Fibroblast of the aortic adventitia (primary cell): ENCODE measurements at regions not wholly inside any gene's neighbourhood (a gene's known extent, or its start where the extent isn't known, plus 50 kb on each side); places are given as distances from the start of the nearest gene placed in this dataset.

Experiments used
- DNase-seq: peaks from one replicate; pipeline ENCODE4 v3.0.0-alpha.2; 2010; ENCODE audit warnings: low read depth
- H3K4me3 ChIP-seq: 2 replicates; pipeline ENCODE4 v1.5.1; 2011; ENCODE audit warnings: low read depth, mild to moderate bottlenecking, control low read depth, low read length, moderate library complexity
- CTCF ChIP-seq: IDR thresholded peaks from 2 replicates; pipeline ENCODE4 v1.5.1; 2011; ENCODE audit warnings: mild to moderate bottlenecking, low read length, control low read depth, inconsistent platforms; ENCODE audit not compliant: insufficient read depth

- TF ChIP-seq CTCF: no peak
- DNase-seq: no peak
- no peak overlapping the region for H3K4me3 ChIP-seq
These were observed 219.2 kb upstream of the RBFOX1 start for GRCh38 chr16:7113395-7113794.

GRCh38 chr16:7111265-7111664 lies 221.4 kb upstream of the RBFOX1 start:
- H3K4me3 ChIP-seq: no peak overlapping the region
- no peak for DNase-seq
- TF ChIP-seq CTCF: no peak

GRCh38 chr16:7107436-7107835 lies 225.2 kb upstream of the RBFOX1 start:
- TF ChIP-seq CTCF: no peak
- H3K4me3 ChIP-seq: no peak overlapping the region
- no peak for DNase-seq

- no peak for DNase-seq
- no peak for TF ChIP-seq CTCF
- no peak overlapping the region for H3K4me3 ChIP-seq
These were observed 229.6 kb upstream of the RBFOX1 start for GRCh38 chr16:7103056-7103455.

- H3K4me3 ChIP-seq: no peak overlapping the region
- no peak for TF ChIP-seq CTCF
- no peak for DNase-seq
These were observed 231.6 kb upstream of the RBFOX1 start for GRCh38 chr16:7101054-7101453.

- no peak overlapping the region for H3K4me3 ChIP-seq
- DNase-seq: no peak
- TF ChIP-seq CTCF: no peak
These were observed 235.1 kb upstream of the RBFOX1 start for GRCh38 chr16:7097518-7097917.

GRCh38 chr16:7093511-7093910 lies 239.1 kb upstream of the RBFOX1 start:
- no peak overlapping the region for H3K4me3 ChIP-seq
- TF ChIP-seq CTCF: no peak
- DNase-seq: no peak
